OCI-LY7 (cell line): ENCODE measurements at regions not wholly inside any gene's neighbourhood (a gene's known extent, or its start where the extent isn't known, plus 50 kb on each side); places are given as distances from the start of the nearest gene placed in this dataset.
A peak's percentile ranks its signal among the peaks of the same experiment; 100 is the strongest.

Experiments
- BruUV-seq: library from RNA; stranded (reverse); fragments of 400-500 nt; replicated peaks from 2 replicates; lab custom pipeline; 2021; lab: Mats Ljungman, UMichigan
- CTCF ChIA-PET: fragments of 300-600 bp; sonication (Branson Sonifier 250); formaldehyde crosslinking; loops from one replicate; lab custom pipeline; 2022; ENCODE audit warnings: antibody characterized with exemption; ENCODE audit not compliant: unreplicated experiment; lab: Charles Lee
- POLR2A ChIA-PET: fragments of 300-600 bp; sonication (Branson Sonifier 250); formaldehyde crosslinking; loops from one replicate; lab custom pipeline; 2022; ENCODE audit warnings: antibody characterized with exemption; lab: Charles Lee
- DNase-seq: peaks from one replicate; pipeline ENCODE4 v3.0.0-alpha.2; 2015; ENCODE audit warnings: low spot score
- H2AFZ ChIP-seq: fragments of 200-600 bp; sonication (generic), shearing (Covaris generic); 2 replicates; pipeline ENCODE4 v1.6.1; 2014; ENCODE audit warnings: mild to moderate bottlenecking, antibody characterized with exemption, low read length, moderate library complexity
- H3K27ac ChIP-seq: fragments of 200-600 bp; sonication (generic); 2 replicates; pipeline ENCODE4 v1.5.1; 2014; ENCODE audit warnings: mixed run types, low read depth, mild to moderate bottlenecking, moderate library complexity, low read length, inconsistent platforms; ENCODE audit not compliant: poor library complexity, severe bottlenecking
- H3K36me3 ChIP-seq: fragments of 200-600 bp; sonication (generic); 2 replicates; pipeline ENCODE4 v1.6.1; 2014; ENCODE audit warnings: mild to moderate bottlenecking, antibody characterized with exemption, low read length, moderate library complexity, mixed read lengths; ENCODE audit not compliant: insufficient read depth
- H3K4me1 ChIP-seq: fragments of 200-600 bp; sonication (generic); 2 replicates; pipeline ENCODE4 v1.5.1; 2014; ENCODE audit warnings: mild to moderate bottlenecking, low read length; ENCODE audit not compliant: insufficient read depth, poor library complexity, severe bottlenecking
- H3K4me2 ChIP-seq: fragments of 200-600 bp; sonication (generic); 2 replicates; pipeline ENCODE4 v1.6.1; 2014; ENCODE audit warnings: mild to moderate bottlenecking, low read length
- H3K4me3 ChIP-seq: fragments of 200-600 bp; sonication (generic); 2 replicates; pipeline ENCODE4 v1.5.1; 2014; ENCODE audit warnings: mild to moderate bottlenecking, low read depth, low read length; ENCODE audit not compliant: poor library complexity, severe bottlenecking
- H3K79me2 ChIP-seq: fragments of 200-600 bp; sonication (generic); 2 replicates; pipeline ENCODE4 v1.6.1; 2016; ENCODE audit warnings: low read depth, mild to moderate bottlenecking, low read length, moderate library complexity, mixed read lengths; ENCODE audit not compliant: insufficient read depth
- H3K9me2 ChIP-seq: fragments of 200-600 bp; sonication (generic); 2 replicates; pipeline ENCODE4 v1.6.1; 2016; ENCODE audit warnings: mild to moderate bottlenecking, low read length, mixed read lengths; ENCODE audit not compliant: insufficient read depth
- H3K9me3 ChIP-seq: fragments of 200-600 bp; sonication (generic); 2 replicates; pipeline ENCODE4 v1.6.1; 2014; ENCODE audit warnings: mild to moderate bottlenecking, mixed run types, low read length, mixed read lengths
- H4K20me1 ChIP-seq: fragments of 200-600 bp; sonication (generic); 2 replicates; pipeline ENCODE4 v1.6.1; 2014; ENCODE audit warnings: mild to moderate bottlenecking, antibody characterized with exemption, low read length, moderate library complexity, mixed read lengths; ENCODE audit not compliant: insufficient read depth
- EZH2phosphoT487 ChIP-seq: fragments of 200-600 bp; sonication (generic); IDR thresholded peaks from 2 replicates; pipeline ENCODE4 v1.6.1; 2018; ENCODE audit warnings: low read depth, borderline replicate concordance, mild to moderate bottlenecking, mixed run types, antibody characterized with exemption, low read length, moderate library complexity, mixed read lengths
- intact Hi-C: fragments of 100-400 bp; cut with micrococcal nuclease; formaldehyde crosslinking; loops from one replicate; pipeline ENCODE4 v1.10.0; 2022; ENCODE audit not compliant: unreplicated experiment
- TF ChIP-seq, protein P1 (sequence below): fragments of 200-600 bp; sonication (generic); conservative IDR thresholded peaks from 2 replicates; pipeline ENCODE4 v1.5.1; 2014; ENCODE audit warnings: mild to moderate bottlenecking, antibody characterized with exemption, low read length, moderate library complexity, mixed read lengths

- peaks cover 21% of the 10 kb centered on the region for H3K4me1 ChIP-seq
- no TSS peak for BruUV-seq
- no peak overlapping the region for H3K4me3 ChIP-seq
- no peaks in the 10 kb centered on the region for H3K36me3 ChIP-seq
- no peaks in the 10 kb centered on the region for H3K79me2 ChIP-seq
- POLR2A ChIA-PET = interaction anchor here (0.5 kb wide), 1 partner anchor 57 kb away, joined by 4 read pairs; no protein-coding TSS in a partner anchor
- no peaks in the 10 kb centered on the region for H3K9me2 ChIP-seq
- no peak overlapping the region for H3K4me2 ChIP-seq
- no peak overlapping the region for H3K27ac ChIP-seq
- no peaks in the 10 kb centered on the region for H4K20me1 ChIP-seq
- TF ChIP-seq EZH2phosphoT487 = no peak
- TF ChIP-seq, protein P1, sequence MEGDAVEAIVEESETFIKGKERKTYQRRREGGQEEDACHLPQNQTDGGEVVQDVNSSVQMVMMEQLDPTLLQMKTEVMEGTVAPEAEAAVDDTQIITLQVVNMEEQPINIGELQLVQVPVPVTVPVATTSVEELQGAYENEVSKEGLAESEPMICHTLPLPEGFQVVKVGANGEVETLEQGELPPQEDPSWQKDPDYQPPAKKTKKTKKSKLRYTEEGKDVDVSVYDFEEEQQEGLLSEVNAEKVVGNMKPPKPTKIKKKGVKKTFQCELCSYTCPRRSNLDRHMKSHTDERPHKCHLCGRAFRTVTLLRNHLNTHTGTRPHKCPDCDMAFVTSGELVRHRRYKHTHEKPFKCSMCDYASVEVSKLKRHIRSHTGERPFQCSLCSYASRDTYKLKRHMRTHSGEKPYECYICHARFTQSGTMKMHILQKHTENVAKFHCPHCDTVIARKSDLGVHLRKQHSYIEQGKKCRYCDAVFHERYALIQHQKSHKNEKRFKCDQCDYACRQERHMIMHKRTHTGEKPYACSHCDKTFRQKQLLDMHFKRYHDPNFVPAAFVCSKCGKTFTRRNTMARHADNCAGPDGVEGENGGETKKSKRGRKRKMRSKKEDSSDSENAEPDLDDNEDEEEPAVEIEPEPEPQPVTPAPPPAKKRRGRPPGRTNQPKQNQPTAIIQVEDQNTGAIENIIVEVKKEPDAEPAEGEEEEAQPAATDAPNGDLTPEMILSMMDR = no peak
- peak overlapping the region; percentile 57 for H2AFZ ChIP-seq
- intact Hi-C loops = loop anchor here (1.0 kb wide), 1 partner anchor 256 kb away; no protein-coding TSS in a partner anchor
- CTCF ChIA-PET = interaction anchor here (0.6 to 1.0 kb wide), 2 partner anchors 15 to 21 kb away, joined by 3 to 4 read pairs; no protein-coding TSS in a partner anchor
- no peak for DNase-seq
- H3K9me3 ChIP-seq = no peaks in the 10 kb centered on the region
These were observed 308.2 kb upstream of the SGK1 start for GRCh38 chr6:134626086-134626485.

GRCh38 chr6:134624781-134625180 is 306.9 kb upstream of the SGK1 start:
- Histone ChIP-seq H3K9me2 (no peaks in the 10 kb centered on the region), H3K9me3 (no peaks in the 10 kb centered on the region), H3K4me1 (peaks cover 9% of the 10 kb centered on the region), H2AFZ (no peak overlapping the region), H3K79me2 (no peaks in the 10 kb centered on the region), H3K4me3 (no peak overlapping the region), H3K36me3 (no peaks in the 10 kb centered on the region), H3K27ac (no peak overlapping the region), H4K20me1 (no peaks in the 10 kb centered on the region), H3K4me2 (no peak overlapping the region)
- POLR2A ChIA-PET = no interaction called here
- BruUV-seq = no TSS peak
- intact Hi-C loops = no loop called here
- no peak for DNase-seq
- no peak for TF ChIP-seq EZH2phosphoT487
- TF ChIP-seq, protein P1 = no peak
- CTCF ChIA-PET = interaction anchor here (1.5 kb wide), 1 partner anchor 16 kb away, joined by 4 read pairs; no protein-coding TSS in a partner anchor

DNA sequence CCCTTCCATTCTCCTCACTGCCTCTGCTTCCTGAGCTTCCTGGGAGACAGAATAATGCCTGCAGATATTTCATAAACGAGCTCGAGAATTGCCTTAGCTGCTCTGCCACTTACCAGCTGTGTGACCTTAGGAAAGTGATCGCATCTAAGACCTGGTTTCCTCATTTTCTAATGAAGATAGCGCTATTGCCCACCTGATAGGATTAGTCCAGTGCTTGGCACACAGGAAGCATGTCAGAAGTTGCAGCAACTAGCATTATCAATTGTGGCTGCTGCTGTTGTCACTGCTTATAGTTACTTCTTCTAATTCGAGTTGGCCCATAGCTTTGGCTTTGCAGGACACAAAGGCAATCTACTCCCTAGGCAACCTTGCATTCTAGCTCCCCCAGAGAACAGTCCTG is 305.5 kb upstream of the SGK1 start:
- Histone ChIP-seq H3K4me1 (peaks cover 9% of the 10 kb centered on the region), H3K36me3 (no peaks in the 10 kb centered on the region), H3K9me2 (no peaks in the 10 kb centered on the region), H3K27ac (no peak overlapping the region), H3K79me2 (no peaks in the 10 kb centered on the region), H3K4me3 (no peak overlapping the region), H3K4me2 (no peak overlapping the region), H3K9me3 (no peaks in the 10 kb centered on the region), H2AFZ (no peak overlapping the region), H4K20me1 (no peaks in the 10 kb centered on the region)
- intact Hi-C loops = no loop called here
- ChIA-PET POLR2A (interaction anchor here (0.9 to 1.7 kb wide), 5 partner anchors 16 to 452 kb away, joined by 3 read pairs; no protein-coding TSS in a partner anchor), CTCF (interaction anchor here (1.5 kb wide), 1 partner anchor 17 kb away, joined by 4 read pairs; no protein-coding TSS in a partner anchor)
- no TSS peak for BruUV-seq
- DNase-seq = no peak
- TF ChIP-seq, protein P1 = no peak
- TF ChIP-seq EZH2phosphoT487 = no peak
